Amygdala (tissue), 56 donors: ENCODE measurements at regions not wholly inside any gene's neighbourhood (a gene's known extent, or its start where the extent isn't known, plus 50 kb on each side); places are given as distances from the start of the nearest gene placed in this dataset.

Experiments used
- DNase-seq, 56 donors: peaks; one replicate each; lab custom pipeline; 2025; lab: John Stamatoyannopoulos, UW

- DNase-seq: no peak
Observed at GRCh38 chr10:130824230-130825014, 487.1 kb downstream of the TCERG1L start.

- DNase-seq: no peak
Observed at GRCh38 chr10:130833596-130833995, 477.9 kb downstream of the TCERG1L start.

GRCh38 chr10:130834170-130834569 is 477.4 kb downstream of the TCERG1L start:
- DNase-seq: no peak

- no peak for DNase-seq
Observed at GRCh38 chr10:130834573-130834972, 476.9 kb downstream of the TCERG1L start.

- DNase-seq: no peak
Observed at GRCh38 chr10:130835068-130835467, 476.5 kb downstream of the TCERG1L start.

GRCh38 chr10:130836344-130836743 is 475.2 kb downstream of the TCERG1L start:
- no peak for DNase-seq

GRCh38 chr10:130843051-130843653 is 468.4 kb downstream of the TCERG1L start:
- no peak for DNase-seq

GRCh38 chr10:130844310-130844709 is 467.2 kb downstream of the TCERG1L start:
- DNase-seq: no peak

- DNase-seq: no peak
Observed at GRCh38 chr10:130847170-130847569, 464.4 kb downstream of the TCERG1L start.

GRCh38 chr10:130848855-130849254 is 462.7 kb downstream of the TCERG1L start:
- DNase-seq: no peak

GRCh38 chr10:130854151-130854550 is 457.4 kb downstream of the TCERG1L start:
- DNase-seq: no peak

- no peak for DNase-seq
Observed at GRCh38 chr10:130857631-130858295, 453.8 kb downstream of the TCERG1L start.

- DNase-seq: no peak
Observed at GRCh38 chr10:130858626-130859025, 452.9 kb downstream of the TCERG1L start.

- no peak for DNase-seq
Observed at GRCh38 chr10:130859427-130859826, 452.1 kb downstream of the TCERG1L start.

- DNase-seq: no peak
Observed at GRCh38 chr10:130862122-130862521, 449.4 kb downstream of the TCERG1L start.

GRCh38 chr10:130862626-130863025 is 448.9 kb downstream of the TCERG1L start:
- DNase-seq: no peak

GRCh38 chr10:130863044-130863443 is 448.5 kb downstream of the TCERG1L start:
- no peak for DNase-seq

GRCh38 chr10:130864961-130865818 is 446.3 kb downstream of the TCERG1L start:
- no peak for DNase-seq

- no peak for DNase-seq
Observed at GRCh38 chr10:130866857-130867256, 444.7 kb downstream of the TCERG1L start.

- no peak for DNase-seq
Observed at GRCh38 chr10:130867446-130868194, 443.9 kb downstream of the TCERG1L start.
